IPS-15b (cell line): ENCODE measurements at regions not wholly inside any gene's neighbourhood (a gene's known extent, or its start where the extent isn't known, plus 50 kb on each side); places are given as distances from the start of the nearest gene placed in this dataset.
"Not testable (repeated sequence)": the region's sequence is repeated elsewhere in the genome, so short reads cannot be mapped to it uniquely, and the experiment has no call there.

Experiments used
- H3K27me3 ChIP-seq: one replicate; pipeline ENCODE4 v1.6.1; 2013; ENCODE audit warnings: low read length; ENCODE audit not compliant: control insufficient read depth, insufficient read depth
- H3K36me3 ChIP-seq: one replicate; pipeline ENCODE4 v1.6.1; 2013; ENCODE audit warnings: low read length; ENCODE audit not compliant: control insufficient read depth, insufficient read depth
- H3K4me1 ChIP-seq: one replicate; pipeline ENCODE4 v1.6.1; 2013; ENCODE audit warnings: mild to moderate bottlenecking, low read length; ENCODE audit not compliant: control insufficient read depth, insufficient read depth
- H3K4me3 ChIP-seq: one replicate; pipeline ENCODE4 v1.5.1; 2013; ENCODE audit warnings: low read depth, low read length
- H3K9ac ChIP-seq: one replicate; pipeline ENCODE4 v1.6.1; 2013; ENCODE audit warnings: low read depth, mild to moderate bottlenecking, low read length
- H3K9me3 ChIP-seq: one replicate; pipeline ENCODE4 v1.6.1; 2013; ENCODE audit warnings: mild to moderate bottlenecking, low read length; ENCODE audit not compliant: control insufficient read depth, insufficient read depth

DNA sequence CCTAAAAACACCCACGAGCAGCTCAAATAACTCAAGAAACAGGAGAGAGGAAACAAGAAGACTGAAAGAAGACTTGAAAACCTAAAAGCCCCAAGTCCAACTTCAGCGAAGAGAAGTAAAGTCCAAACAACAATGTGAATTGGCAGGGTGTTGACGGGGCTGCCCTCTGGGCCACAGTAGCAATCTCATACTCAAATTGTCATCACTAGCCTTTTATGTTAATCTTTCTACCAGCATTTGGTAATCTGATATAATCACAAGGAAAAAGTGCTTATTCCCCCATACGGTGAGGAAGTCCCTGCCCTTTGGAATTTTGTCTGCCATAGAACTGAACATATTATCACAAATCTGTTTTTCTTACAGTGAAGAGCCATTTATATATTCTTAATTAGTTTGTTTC, 51.5 kb upstream of the IFNE start:
- Histone ChIP-seq H3K9me3 (no peaks in the 10 kb centered on the region), H3K9ac (no peak overlapping the region), H3K4me3 (no peak overlapping the region), H3K27me3 (no peaks in the 10 kb centered on the region), H3K4me1 (peaks cover 7% of the 10 kb centered on the region), H3K36me3 (no peaks in the 10 kb centered on the region)

GRCh38 chr9:21535396-21535795, 53.3 kb upstream of the IFNE start:
- H3K36me3 ChIP-seq = no peaks in the 10 kb centered on the region
- H3K9ac ChIP-seq = no peak overlapping the region
- no peaks in the 10 kb centered on the region for H3K27me3 ChIP-seq
- H3K4me1 ChIP-seq = peaks cover 7% of the 10 kb centered on the region
- no peaks in the 10 kb centered on the region for H3K9me3 ChIP-seq
- H3K4me3 ChIP-seq = no peak overlapping the region

- Histone ChIP-seq H3K9me3 (no peaks in the 10 kb centered on the region), H3K4me1 (no peaks in the 10 kb centered on the region), H3K36me3 (no peaks in the 10 kb centered on the region), H3K27me3 (no peaks in the 10 kb centered on the region), H3K4me3 (no peak overlapping the region), H3K9ac (no peak overlapping the region)
These were observed 60.7 kb upstream of the IFNE start for GRCh38 chr9:21542787-21543186.

DNA sequence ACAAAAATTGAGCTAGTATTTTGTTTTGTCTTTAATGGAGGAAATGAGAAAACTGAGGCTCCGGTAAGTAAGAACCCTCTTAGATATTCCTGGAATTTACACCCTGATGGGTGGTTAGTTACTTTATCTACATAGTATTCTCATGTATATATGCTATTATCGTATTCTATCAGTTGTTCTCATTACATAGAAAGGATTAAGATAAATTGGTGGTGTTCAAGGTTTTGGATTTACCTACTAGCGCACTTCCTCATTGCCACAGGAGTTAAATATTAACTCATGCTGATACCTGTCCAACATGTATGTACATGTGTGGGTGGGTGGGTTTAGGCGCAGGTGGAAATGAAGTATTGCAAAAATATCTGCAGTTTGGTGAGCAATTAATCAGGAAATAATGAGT, 61.1 kb upstream of the IFNE start:
- no peaks in the 10 kb centered on the region for H3K4me1 ChIP-seq
- no peak overlapping the region for H3K9ac ChIP-seq
- H3K27me3 ChIP-seq = no peaks in the 10 kb centered on the region
- H3K4me3 ChIP-seq = no peak overlapping the region
- H3K36me3 ChIP-seq = no peaks in the 10 kb centered on the region
- no peaks in the 10 kb centered on the region for H3K9me3 ChIP-seq

- H3K9me3 ChIP-seq, H3K9ac ChIP-seq, H3K4me1 ChIP-seq: not testable (repeated sequence)
These were observed 61.7 kb upstream of the IFNE start for GRCh38 chr9:21543816-21544215.

DNA sequence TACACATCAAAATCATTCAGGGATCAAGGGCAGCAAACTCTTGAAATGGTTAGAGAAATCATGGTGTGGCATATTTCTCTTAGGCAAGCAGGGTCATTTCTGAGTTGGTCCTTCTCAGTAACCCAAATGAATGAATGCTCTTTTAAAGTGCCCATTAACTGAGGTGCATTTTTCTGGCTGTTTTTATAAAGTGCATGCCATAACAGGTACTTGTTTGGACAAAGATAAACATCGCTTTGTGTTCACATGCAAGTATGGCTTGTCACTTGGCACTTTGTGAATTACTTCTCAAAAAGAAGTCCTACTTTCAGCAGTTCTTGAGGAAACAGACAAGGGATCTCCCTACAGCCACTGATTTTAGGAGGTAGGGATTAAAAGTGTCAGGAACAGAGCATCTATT, 64.8 kb upstream of the IFNE start:
- no peak overlapping the region for H3K9ac ChIP-seq
- no peaks in the 10 kb centered on the region for H3K9me3 ChIP-seq
- no peak overlapping the region for H3K4me3 ChIP-seq

More at GRCh38 chr9:21543816-21544215, 61.7 kb upstream of the IFNE start:
- H3K27me3 ChIP-seq, H3K4me3 ChIP-seq, H3K36me3 ChIP-seq: not testable (repeated sequence)

DNA sequence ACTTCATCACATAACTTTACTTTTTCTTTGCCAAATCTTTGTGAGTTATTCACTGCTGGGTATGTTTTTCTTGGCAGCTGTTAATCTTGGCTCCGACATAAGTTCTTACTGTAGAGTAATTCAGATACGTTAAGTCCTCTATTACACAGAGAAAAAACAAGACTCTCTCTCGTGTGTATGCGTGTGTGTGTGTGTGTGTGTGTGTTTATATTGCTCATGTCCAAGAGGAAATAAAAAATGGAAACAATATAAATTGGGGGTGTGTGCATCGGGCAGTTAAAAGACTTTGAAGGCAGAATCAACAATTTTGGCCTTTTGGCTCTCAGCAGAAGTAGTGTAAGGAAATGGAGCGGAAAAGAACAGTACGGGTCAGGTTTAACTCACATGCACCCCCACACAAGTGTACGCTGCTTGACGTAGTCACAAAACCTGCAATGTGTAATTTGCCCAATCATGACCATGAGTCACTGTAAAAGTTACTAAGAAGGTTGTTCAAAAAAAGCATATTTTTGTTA, 67.2 kb upstream of the IFNE start:
- Histone ChIP-seq H3K9ac (no peak overlapping the region), H3K4me3 (no peak overlapping the region), H3K9me3 (no peaks in the 10 kb centered on the region), H3K36me3 (no peaks in the 10 kb centered on the region), H3K4me1 (peaks cover 20% of the 10 kb centered on the region), H3K27me3 (no peaks in the 10 kb centered on the region)

More for the DNA sequence above, 64.8 kb upstream of the IFNE start:
- Histone ChIP-seq H3K36me3 (no peaks in the 10 kb centered on the region), H3K4me1 (peaks cover 6% of the 10 kb centered on the region), H3K27me3 (no peaks in the 10 kb centered on the region)

GRCh38 chr9:21549890-21550289, 67.8 kb upstream of the IFNE start:
- Histone ChIP-seq H3K9me3 (no peaks in the 10 kb centered on the region), H3K27me3 (no peaks in the 10 kb centered on the region), H3K4me3 (no peak overlapping the region), H3K4me1 (peaks cover 20% of the 10 kb centered on the region), H3K9ac (no peak overlapping the region), H3K36me3 (no peaks in the 10 kb centered on the region)

GRCh38 chr9:21550392-21550791, 68.3 kb upstream of the IFNE start:
- Histone ChIP-seq H3K27me3 (no peaks in the 10 kb centered on the region), H3K9me3 (no peaks in the 10 kb centered on the region), H3K4me3 (no peak overlapping the region), H3K4me1 (peaks cover 20% of the 10 kb centered on the region), H3K36me3 (no peaks in the 10 kb centered on the region), H3K9ac (no peak overlapping the region)

GRCh38 chr9:21551401-21551800, 69.3 kb upstream of the IFNE start:
- Histone ChIP-seq H3K27me3 (no peaks in the 10 kb centered on the region), H3K9ac (no peak overlapping the region), H3K9me3 (no peaks in the 10 kb centered on the region), H3K36me3 (no peaks in the 10 kb centered on the region), H3K4me3 (no peak overlapping the region), H3K4me1 (peaks cover 20% of the 10 kb centered on the region)

- Histone ChIP-seq H3K36me3 (no peaks in the 10 kb centered on the region), H3K9me3 (no peaks in the 10 kb centered on the region), H3K27me3 (no peaks in the 10 kb centered on the region), H3K4me3 (no peak overlapping the region), H3K9ac (no peak overlapping the region), H3K4me1 (peaks cover 20% of the 10 kb centered on the region)
These were observed 70.4 kb upstream of the IFNE start for GRCh38 chr9:21552244-21553170.

GRCh38 chr9:21553441-21553840, 71.3 kb upstream of the IFNE start:
- Histone ChIP-seq H3K9ac (no peak overlapping the region), H3K4me3 (no peak overlapping the region), H3K4me1 (peaks cover 20% of the 10 kb centered on the region), H3K27me3 (peaks cover 6% of the 10 kb centered on the region), H3K9me3 (no peaks in the 10 kb centered on the region), H3K36me3 (no peaks in the 10 kb centered on the region)
